Nephron (organoid): ENCODE measurements at regions not wholly inside any gene's neighbourhood (a gene's known extent, or its start where the extent isn't known, plus 50 kb on each side); places are given as distances from the start of the nearest gene placed in this dataset.

Experiments
- H3K27ac Mint-ChIP-seq, 3 experiments: 2 replicates each; pipeline ENCODE4 v1.8.0; 2020; ENCODE audit warnings: mixed read lengths in 3 of 3, mild to moderate bottlenecking in 2 of 3, moderate library complexity in 1 of 3
- H3K27me3 Mint-ChIP-seq: 2 replicates; pipeline ENCODE4 v1.8.0; 2021; ENCODE audit warnings: low read depth, mild to moderate bottlenecking, moderate library complexity, mixed read lengths
- H3K36me3 Mint-ChIP-seq: 2 replicates; pipeline ENCODE4 v1.8.0; 2020; ENCODE audit warnings: low read depth, mixed read lengths
- H3K4me1 Mint-ChIP-seq: 2 replicates; pipeline ENCODE4 v1.8.0; 2020; ENCODE audit warnings: mixed read lengths
- H3K4me3 Mint-ChIP-seq, 3 experiments: 2 replicates each; pipeline ENCODE4 v1.8.0; 2020; ENCODE audit warnings: mild to moderate bottlenecking in 3 of 3, mixed read lengths in 3 of 3, moderate library complexity in 2 of 3
- H3K9me3 Mint-ChIP-seq: 2 replicates; pipeline ENCODE4 v1.8.0; 2020; ENCODE audit warnings: mixed read lengths
- CTCF ChIP-seq, 3 experiments: fragments of 200-600 bp; sonication (generic); IDR thresholded peaks; one replicate each; pipeline ENCODE4 v1.5.0; 2021; ENCODE audit warnings: antibody characterized with exemption in 3 of 3; ENCODE audit not compliant: unreplicated experiment in 3 of 3

GRCh38 chr13:83752141-83752540 lies 130.1 kb downstream of the SLITRK1 start:
- Mint-ChIP-seq H3K4me1 (peaks cover 5% of the 10 kb centered on the region), H3K9me3 (peaks cover 11% of the 10 kb centered on the region), H3K27ac (no peak overlapping the region), H3K27me3 (no peaks in the 10 kb centered on the region), H3K36me3 (no peaks in the 10 kb centered on the region), H3K4me3 (no peak overlapping the region)
- TF ChIP-seq CTCF (IDR thresholded peaks at IDR 0.05; ENCODE audit: unreplicated experiment in 3 of 3) = no peak

GRCh38 chr13:83740622-83741021 lies 141.7 kb downstream of the SLITRK1 start:
- Mint-ChIP-seq H3K4me1 (no peaks in the 10 kb centered on the region), H3K27ac (no peak overlapping the region), H3K27me3 (no peaks in the 10 kb centered on the region), H3K4me3 (no peak overlapping the region), H3K9me3 (no peaks in the 10 kb centered on the region), H3K36me3 (no peaks in the 10 kb centered on the region)
- TF ChIP-seq CTCF (IDR thresholded peaks at IDR 0.05; ENCODE audit: unreplicated experiment in 3 of 3) = no peak

GRCh38 chr13:83738407-83738806 lies 143.9 kb downstream of the SLITRK1 start:
- Mint-ChIP-seq H3K27me3 (peaks cover 4% of the 10 kb centered on the region), H3K27ac (no peak overlapping the region)
- no peak for TF ChIP-seq CTCF (IDR thresholded peaks at IDR 0.05; ENCODE audit: unreplicated experiment in 3 of 3)

GRCh38 chr13:83733293-83733692 lies 149.0 kb downstream of the SLITRK1 start:
- Mint-ChIP-seq H3K36me3 (no peaks in the 10 kb centered on the region), H3K4me3 (no peak overlapping the region), H3K27me3 (peaks cover 4% of the 10 kb centered on the region), H3K4me1 (no peaks in the 10 kb centered on the region), H3K27ac (no peak overlapping the region), H3K9me3 (no peaks in the 10 kb centered on the region)
- no peak for TF ChIP-seq CTCF (IDR thresholded peaks at IDR 0.05; ENCODE audit: unreplicated experiment in 3 of 3)

More at GRCh38 chr13:83738407-83738806, 143.9 kb downstream of the SLITRK1 start:
- no peak overlapping the region for H3K4me3 Mint-ChIP-seq
- H3K9me3 Mint-ChIP-seq = no peaks in the 10 kb centered on the region
- H3K4me1 Mint-ChIP-seq = no peaks in the 10 kb centered on the region
- H3K36me3 Mint-ChIP-seq = no peaks in the 10 kb centered on the region

GRCh38 chr13:83732755-83733154 lies 149.5 kb downstream of the SLITRK1 start:
- Mint-ChIP-seq H3K27ac (no peak overlapping the region), H3K36me3 (no peaks in the 10 kb centered on the region), H3K4me1 (no peaks in the 10 kb centered on the region), H3K9me3 (no peaks in the 10 kb centered on the region), H3K4me3 (no peak overlapping the region), H3K27me3 (peaks cover 4% of the 10 kb centered on the region)
- TF ChIP-seq CTCF (IDR thresholded peaks at IDR 0.05; ENCODE audit: unreplicated experiment in 3 of 3) = no peak

GRCh38 chr13:83731113-83731512 lies 151.2 kb downstream of the SLITRK1 start:
- H3K4me3 Mint-ChIP-seq = no peak overlapping the region
- H3K36me3 Mint-ChIP-seq = no peaks in the 10 kb centered on the region
- no peaks in the 10 kb centered on the region for H3K4me1 Mint-ChIP-seq
- no peak for TF ChIP-seq CTCF (IDR thresholded peaks at IDR 0.05; ENCODE audit: unreplicated experiment in 3 of 3)
- H3K9me3 Mint-ChIP-seq = no peaks in the 10 kb centered on the region
- H3K27me3 Mint-ChIP-seq = peaks cover 4% of the 10 kb centered on the region
- H3K27ac Mint-ChIP-seq = no peak overlapping the region
